Embryonic facial prominence (tissue), 1 donor: ENCODE measurements at regions not wholly inside any gene's neighbourhood (a gene's known extent, or its start where the extent isn't known, plus 50 kb on each side); places are given as distances from the start of the nearest gene placed in this dataset.

Source experiments
- DNase-seq: peaks from one replicate; pipeline ENCODE4 v3.0.0-alpha.2; 2016; ENCODE audit errors: extremely low spot score

DNA sequence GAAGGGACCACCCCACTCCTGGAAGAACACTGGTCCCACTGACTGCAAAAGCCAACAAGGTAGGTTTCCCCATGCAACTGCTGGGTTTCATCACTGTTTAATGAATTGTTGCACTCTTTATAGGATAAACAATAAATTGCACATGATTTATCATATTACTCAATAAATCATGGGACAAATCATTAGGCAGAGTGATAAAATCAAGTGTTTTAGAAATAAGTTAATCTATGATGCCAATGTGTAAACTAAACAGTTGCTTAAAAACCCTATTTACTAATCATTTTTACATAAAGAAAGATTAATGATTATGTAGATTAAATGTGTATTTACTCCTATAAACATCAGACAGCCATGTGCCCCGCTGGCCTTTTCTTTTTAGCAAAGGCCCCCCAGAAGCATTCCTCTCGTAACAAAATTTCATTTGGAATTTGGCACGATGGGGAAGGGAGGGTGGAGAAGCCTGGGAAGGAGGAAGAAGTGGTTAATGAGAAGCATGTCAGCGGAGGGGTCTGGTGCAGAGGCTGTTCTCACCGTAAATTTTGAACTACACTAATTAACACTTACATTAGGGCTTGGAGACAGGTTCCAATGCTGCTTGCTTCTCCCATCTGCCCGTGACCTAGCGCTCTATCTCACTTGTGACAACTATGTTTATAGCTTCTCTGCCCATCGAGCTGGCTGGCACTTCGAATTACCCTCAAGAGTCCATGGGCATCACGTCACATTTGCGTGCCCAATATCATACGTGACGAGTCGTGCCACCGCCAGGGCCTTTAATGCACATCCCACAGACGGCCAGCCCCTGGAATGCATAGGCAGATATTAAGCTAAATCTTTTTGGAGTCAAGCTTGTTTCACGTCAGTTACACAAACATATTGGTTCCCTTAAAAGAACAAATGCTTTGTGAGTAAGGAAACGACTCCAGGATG, 357.7 kb upstream of the TSHZ3 start:
- no peak for DNase-seq

DNA sequence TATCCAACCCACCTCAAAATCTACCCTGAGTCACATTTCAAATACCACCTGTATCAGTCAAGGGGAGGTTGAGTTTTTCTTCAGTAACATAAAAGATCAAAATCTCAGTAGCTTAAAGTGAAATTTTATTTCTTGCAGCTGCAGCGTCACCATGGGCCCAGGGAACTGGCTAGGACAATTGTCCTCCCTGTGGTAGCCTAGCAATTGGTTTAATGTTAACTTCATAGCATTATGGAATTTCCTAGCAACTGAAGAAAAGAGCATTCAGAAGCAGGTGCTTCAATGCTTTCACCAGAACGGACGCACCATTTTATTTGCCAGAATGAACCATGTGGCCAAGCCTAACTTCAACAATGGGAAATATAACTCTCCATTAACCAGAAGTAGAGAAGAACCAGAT, 359.3 kb upstream of the TSHZ3 start:
- no peak for DNase-seq

DNA sequence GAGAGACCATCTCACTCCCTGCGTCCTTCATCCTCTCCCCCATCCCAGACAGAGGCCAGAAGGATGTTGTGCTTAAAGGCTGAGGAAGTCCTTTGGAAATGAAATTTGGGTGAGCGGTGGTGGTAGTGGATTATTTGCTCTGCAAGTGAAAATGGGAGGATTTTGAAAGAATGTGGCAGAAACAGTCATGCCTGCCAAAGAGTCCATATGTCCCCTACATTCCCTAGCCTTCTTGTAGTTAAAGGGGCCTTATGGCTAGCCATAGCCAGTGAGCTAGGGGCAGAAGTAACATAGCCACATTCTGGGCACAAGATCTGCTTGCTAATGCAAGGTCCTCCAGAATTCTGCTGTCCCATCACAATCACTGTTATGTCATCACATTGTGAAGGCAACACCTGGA, 360.2 kb upstream of the TSHZ3 start:
- DNase-seq: no peak

- DNase-seq: no peak
These were observed 366.2 kb upstream of the TSHZ3 start for GRCh38 chr19:31715249-31715945.

DNA sequence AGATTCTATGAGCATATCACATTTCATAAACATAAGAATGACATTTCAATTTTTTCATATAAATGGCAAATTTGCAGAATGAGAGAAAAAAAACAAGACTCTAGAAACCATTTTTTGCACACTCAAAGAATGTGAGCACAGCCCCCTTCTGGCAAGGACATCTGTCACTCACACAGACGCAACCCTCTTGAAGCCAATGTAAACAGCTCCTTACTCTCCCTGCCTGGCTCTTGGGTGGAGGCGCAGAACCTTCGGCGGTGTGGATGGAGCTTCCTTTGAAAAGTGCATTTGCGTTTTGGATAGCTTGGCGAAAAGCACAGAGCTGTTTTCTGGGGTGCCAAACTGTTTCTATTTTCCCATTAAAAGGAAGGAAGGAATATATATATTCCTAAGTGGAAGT, 367.6 kb upstream of the TSHZ3 start:
- DNase-seq: no peak

GRCh38 chr19:31717269-31717923, 368.2 kb upstream of the TSHZ3 start:
- no peak for DNase-seq

DNA sequence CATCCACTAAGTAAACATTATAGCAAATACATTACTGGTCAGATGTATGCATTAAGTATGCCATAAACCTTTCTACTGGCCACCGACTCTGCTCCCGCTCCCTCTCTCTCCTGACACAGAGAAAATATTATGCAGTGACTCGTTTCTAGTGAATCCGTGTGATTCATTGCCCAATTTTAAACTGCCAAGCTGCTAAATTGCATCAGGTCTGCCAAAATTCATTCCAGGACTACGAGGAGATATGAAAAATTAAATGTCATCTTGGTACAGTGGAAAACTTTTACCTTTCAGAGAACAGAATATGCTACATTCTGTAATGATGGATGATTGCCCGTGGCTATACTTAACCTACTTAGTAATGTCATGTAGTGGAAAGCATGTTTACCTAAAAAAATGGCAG, 368.8 kb upstream of the TSHZ3 start:
- DNase-seq: no peak

GRCh38 chr19:31718898-31719297, 369.7 kb upstream of the TSHZ3 start:
- no peak for DNase-seq

DNA sequence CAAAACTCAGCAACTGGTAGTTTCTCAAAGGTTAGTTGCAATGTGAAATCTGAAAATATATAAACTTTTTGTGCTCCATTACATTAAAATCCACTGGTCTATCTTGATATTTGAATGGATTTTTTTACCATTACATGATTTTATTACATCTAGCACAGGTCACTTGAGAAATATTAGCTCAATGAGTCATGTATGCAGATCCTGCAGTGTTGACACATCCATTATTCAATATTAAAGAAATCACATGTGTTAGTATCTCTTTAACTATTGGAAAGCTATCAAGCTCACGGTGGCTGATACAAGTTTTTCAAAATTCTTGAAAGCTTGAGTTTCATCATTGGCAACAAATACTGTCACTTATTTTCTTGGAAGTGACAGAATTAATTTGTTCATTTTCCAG, 373.9 kb upstream of the TSHZ3 start:
- no peak for DNase-seq

- DNase-seq: no peak
These were observed 375.8 kb upstream of the TSHZ3 start for GRCh38 chr19:31725051-31725450.

DNA sequence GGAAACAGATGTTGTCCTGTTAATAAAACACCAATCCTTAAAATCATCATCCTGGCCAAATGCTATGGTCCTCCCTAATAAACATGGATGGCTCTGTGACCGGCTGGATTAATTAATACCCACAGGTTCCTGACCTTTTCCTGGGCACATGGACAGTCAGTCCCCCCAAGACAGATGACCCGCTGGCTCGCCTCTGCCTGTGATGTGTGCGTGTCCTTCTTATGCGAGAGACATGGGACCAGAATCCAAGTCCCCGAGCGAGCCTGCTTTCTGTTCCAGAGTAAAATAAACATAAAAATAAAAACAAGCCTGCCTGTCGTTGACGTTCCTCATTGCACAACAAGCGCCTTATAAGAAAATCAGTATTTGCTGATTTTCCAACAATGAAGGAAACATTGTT, 378.3 kb upstream of the TSHZ3 start:
- no peak for DNase-seq

DNA sequence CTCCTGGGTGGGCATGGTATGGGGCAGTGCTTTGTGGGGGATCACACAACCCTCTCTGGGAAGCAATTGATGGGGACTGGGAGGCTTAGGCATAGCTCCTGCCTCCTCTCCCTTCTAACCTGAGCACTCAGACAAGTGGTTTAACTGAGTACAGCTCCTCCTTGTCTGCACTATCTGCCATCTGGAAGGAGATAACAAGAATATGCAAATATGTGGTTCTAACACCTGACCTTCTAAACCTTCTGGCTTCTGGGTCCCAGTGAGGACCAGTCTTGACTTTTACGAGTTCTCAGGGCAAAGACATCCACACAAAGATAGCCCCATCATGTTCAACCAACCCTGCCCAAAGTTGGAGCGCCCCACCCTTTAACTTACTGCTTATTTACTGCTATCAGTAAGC, 381.0 kb upstream of the TSHZ3 start:
- no peak for DNase-seq

- no peak for DNase-seq
These were observed 384.4 kb upstream of the TSHZ3 start for GRCh38 chr19:31733591-31733990.

DNA sequence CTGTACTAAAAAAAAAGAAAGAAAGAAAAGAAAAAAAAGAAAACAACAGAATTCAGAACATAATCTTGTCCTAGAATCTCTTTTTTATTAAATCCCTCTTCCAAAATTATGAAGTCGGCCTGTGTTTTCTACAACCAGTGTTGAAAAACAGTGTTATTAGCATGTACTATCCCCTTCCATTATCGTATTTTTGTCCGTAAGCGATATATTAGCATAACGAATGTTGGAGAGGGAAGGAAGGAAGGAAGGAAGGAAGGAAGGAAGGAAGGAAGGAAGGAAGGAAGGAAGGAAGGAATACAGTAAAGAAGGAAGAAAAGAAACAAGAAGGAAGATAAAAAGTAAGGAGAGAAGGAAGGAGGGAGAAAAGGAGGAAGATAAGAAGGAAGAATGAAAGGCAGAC, 393.0 kb upstream of the TSHZ3 start:
- DNase-seq: no peak

- DNase-seq: no peak
These were observed 396.5 kb upstream of the TSHZ3 start for GRCh38 chr19:31745731-31746130.

- no peak for DNase-seq
These were observed 400.0 kb upstream of the TSHZ3 start for GRCh38 chr19:31749231-31749630.

DNA sequence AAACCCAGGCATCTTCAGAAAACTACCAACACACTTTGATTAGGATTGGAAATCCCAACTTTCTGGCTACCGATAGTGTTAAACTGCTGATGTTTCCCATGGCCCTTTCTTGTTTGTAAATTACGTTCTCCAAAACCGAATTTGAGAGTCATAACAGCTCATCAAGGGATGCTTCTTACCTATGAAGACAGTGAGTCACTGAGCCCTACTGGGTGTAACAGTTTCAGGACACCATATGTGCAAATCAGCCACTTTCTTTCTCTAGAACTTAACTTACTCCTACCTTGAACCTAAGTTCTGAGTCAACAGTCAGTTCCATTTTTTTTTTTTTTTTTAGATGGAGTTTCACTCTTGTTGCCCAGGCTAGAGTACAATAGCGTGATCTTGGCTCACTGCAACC, 410.1 kb upstream of the TSHZ3 start:
- no peak for DNase-seq

DNA sequence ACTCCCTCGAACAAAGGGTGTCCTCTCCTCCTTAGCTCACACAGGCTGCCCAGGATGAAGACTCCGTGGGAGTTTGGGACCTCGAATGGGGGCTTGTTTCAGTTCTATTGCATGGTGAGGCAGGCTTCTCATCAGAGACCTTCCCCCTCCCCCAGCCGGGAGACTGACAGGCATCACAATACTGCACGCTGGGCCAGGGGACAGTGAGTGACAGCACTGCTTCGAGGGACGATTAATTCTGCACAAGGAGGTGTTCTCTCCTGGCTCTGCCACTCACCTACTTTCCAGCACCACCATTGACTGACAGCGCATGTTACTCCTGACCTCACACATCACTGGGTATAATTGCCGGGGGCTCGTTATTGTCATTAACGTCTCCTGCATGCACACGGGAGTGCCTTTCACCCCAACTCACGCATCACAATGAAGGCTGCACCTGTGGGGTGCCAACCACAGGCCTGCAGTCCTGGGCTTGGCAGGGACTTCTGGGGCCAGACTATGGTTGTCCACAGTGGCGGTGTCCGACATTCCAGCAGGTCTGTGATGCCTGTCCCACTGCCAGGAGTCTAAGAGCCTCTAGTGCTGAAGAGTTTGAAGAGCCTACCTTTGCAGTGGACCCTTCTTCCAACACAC, 412.2 kb upstream of the TSHZ3 start:
- no peak for DNase-seq

- no peak for DNase-seq
These were observed 421.0 kb upstream of the TSHZ3 start for GRCh38 chr19:31770223-31770622.

DNA sequence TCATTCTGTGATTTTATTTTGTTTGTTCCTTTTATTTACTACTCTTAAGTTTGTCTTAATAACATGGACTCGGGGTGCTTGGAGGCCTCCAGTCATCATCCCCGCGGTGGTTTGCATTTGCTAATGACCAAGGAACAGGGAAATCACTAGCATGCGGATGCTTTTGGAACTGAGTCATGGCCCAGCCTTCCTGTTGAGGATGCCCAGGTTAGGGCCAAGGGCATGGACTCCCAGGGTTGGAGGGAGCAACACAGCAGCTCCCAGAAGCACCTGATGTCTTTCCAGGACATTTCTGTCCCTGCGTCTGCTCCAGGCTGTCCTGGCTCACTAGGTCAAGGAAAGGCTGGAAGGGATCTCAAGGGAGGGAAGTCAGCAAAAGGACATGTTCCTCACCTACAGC, 423.7 kb upstream of the TSHZ3 start:
- DNase-seq: no peak

DNA sequence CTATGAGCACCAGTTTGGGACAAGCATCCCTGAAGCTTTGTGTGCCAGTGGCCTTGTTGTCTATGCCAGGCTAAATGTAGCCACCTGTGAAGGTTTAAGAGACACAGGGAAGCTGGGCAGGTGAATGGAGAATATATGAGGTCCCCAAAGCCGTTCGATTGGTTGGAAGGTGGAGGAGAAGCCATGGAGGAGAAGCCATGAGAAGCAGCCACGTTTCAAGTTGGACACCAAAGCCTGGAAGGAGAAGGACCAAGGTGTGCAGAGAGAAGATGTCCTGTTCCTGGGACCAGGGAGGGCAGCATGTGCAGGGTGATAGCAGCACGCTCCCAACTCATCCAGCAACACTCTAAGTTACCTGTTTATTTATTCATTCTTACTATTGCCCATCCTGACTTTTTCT, 432.3 kb upstream of the TSHZ3 start:
- DNase-seq: no peak

DNA sequence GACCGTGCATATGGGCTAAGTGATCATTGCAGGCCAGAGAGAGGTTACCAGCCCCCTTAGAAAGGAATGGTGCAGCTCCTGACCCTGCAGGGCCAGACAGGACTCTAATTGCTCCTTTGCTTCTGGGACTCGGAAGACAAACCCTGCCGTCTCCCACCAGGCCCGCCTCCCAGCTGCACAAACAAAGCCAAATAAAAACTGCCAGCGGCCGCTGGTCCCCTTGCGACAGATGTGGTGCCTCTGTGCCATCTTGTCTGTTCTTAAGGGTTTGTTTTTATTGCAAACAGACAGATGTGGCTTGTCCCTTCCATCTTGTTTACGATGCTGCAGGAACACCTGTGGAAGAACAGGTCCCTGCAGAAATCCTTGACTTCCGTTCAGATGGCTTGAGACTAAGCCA, 434.4 kb upstream of the TSHZ3 start:
- DNase-seq: no peak
